Hematopoietic multipotent progenitor cell treated with erythropoietin and hydrocortisone succinate and interleukin-3 and kit ligand, for 15 days (in vitro differentiated cells): ENCODE measurements at regions not wholly inside any gene's neighbourhood (a gene's known extent, or its start where the extent isn't known, plus 50 kb on each side); places are given as distances from the start of the nearest gene placed in this dataset.
A peak's percentile ranks its signal among the peaks of the same experiment; 100 is the strongest.

Source experiments
- DNase-seq: peaks from one replicate; pipeline ENCODE4 v3.0.0-alpha.2; 2015; ENCODE audit warnings: low spot score

GRCh38 chr13:73517766-73518165 lies 459.0 kb downstream of the KLF5 start:
- DNase-seq = no peak

- no peak for DNase-seq
Observed at GRCh38 chr13:73516731-73517130, 457.9 kb downstream of the KLF5 start.

GRCh38 chr13:73514208-73514607 lies 455.4 kb downstream of the KLF5 start:
- no peak for DNase-seq

GRCh38 chr13:73513751-73514150 lies 454.9 kb downstream of the KLF5 start:
- no peak for DNase-seq

- DNase-seq = no peak
Observed at GRCh38 chr13:73508841-73509240, 450.0 kb downstream of the KLF5 start.

GRCh38 chr13:73505376-73505890 lies 446.6 kb downstream of the KLF5 start:
- no peak for DNase-seq

GRCh38 chr13:73499695-73500094 lies 440.9 kb downstream of the KLF5 start:
- DNase-seq = no peak

- DNase-seq = no peak
Observed at GRCh38 chr13:73497430-73497829, 438.6 kb downstream of the KLF5 start.

GRCh38 chr13:73496711-73497110 lies 437.9 kb downstream of the KLF5 start:
- no peak for DNase-seq

GRCh38 chr13:73492811-73493210 lies 434.0 kb downstream of the KLF5 start:
- no peak for DNase-seq

- DNase-seq = no peak
Observed at GRCh38 chr13:73482556-73482955, 423.8 kb downstream of the KLF5 start.

GRCh38 chr13:73481886-73482445 lies 423.2 kb downstream of the KLF5 start:
- DNase-seq = no peak

GRCh38 chr13:73480779-73481559 lies 422.2 kb downstream of the KLF5 start:
- DNase-seq = no peak

- DNase-seq = no peak
Observed at GRCh38 chr13:73479856-73480255, 421.1 kb downstream of the KLF5 start.

GRCh38 chr13:73479351-73479750 lies 420.5 kb downstream of the KLF5 start:
- DNase-seq = no peak

- DNase-seq = no peak
Observed at GRCh38 chr13:73477441-73477840, 418.6 kb downstream of the KLF5 start.

GRCh38 chr13:73473016-73473415 lies 414.2 kb downstream of the KLF5 start:
- no peak for DNase-seq

- no peak for DNase-seq
Observed at GRCh38 chr13:73467125-73467524, 408.3 kb downstream of the KLF5 start.

GRCh38 chr13:73466561-73466960 lies 407.8 kb downstream of the KLF5 start:
- no peak for DNase-seq

- peak; percentile 60 for DNase-seq
Observed at GRCh38 chr13:73465617-73465971, 406.8 kb downstream of the KLF5 start.

GRCh38 chr13:73464758-73465616 lies 406.2 kb downstream of the KLF5 start:
- DNase-seq = peak; percentile 61

GRCh38 chr13:73462241-73462640 lies 403.4 kb downstream of the KLF5 start:
- DNase-seq = no peak
